ENCODE measurements at regions not wholly inside any gene's neighbourhood (a gene's known extent, or its start where the extent isn't known, plus 50 kb on each side); places are given as distances from the start of the nearest gene placed in this dataset.
"Not testable (repeated sequence)": the region's sequence is repeated elsewhere in the genome, so short reads cannot be mapped to it uniquely, and the experiment has no call there.

GRCh38 chr10:65341323-65341925, 1584.4 kb upstream of the LRRTM3 start:
- no peak for DNase-seq

- no peak for DNase-seq
Observed at GRCh38 chr10:65342245-65342644, 1583.6 kb upstream of the LRRTM3 start.

GRCh38 chr10:65346466-65346865, 1579.4 kb upstream of the LRRTM3 start:
- DNase-seq = no peak

GRCh38 chr10:65348637-65349036, 1577.2 kb upstream of the LRRTM3 start:
- peak in 1 of 2 experiments; percentile 0 for DNase-seq

GRCh38 chr10:65350611-65351010, 1575.2 kb upstream of the LRRTM3 start:
- DNase-seq = no peak

- no peak for DNase-seq
Observed at GRCh38 chr10:65355141-65355680, 1570.6 kb upstream of the LRRTM3 start.

GRCh38 chr10:65358565-65358964, 1567.3 kb upstream of the LRRTM3 start:
- DNase-seq = peak in 1 of 2 experiments; percentile 8

- no peak for DNase-seq
Observed at GRCh38 chr10:65360497-65360896, 1565.3 kb upstream of the LRRTM3 start.

- DNase-seq = no peak
Observed at GRCh38 chr10:65365878-65366277, 1560.0 kb upstream of the LRRTM3 start.

GRCh38 chr10:65367706-65368105, 1558.1 kb upstream of the LRRTM3 start:
- no peak for DNase-seq

- DNase-seq = no peak
Observed at GRCh38 chr10:65375528-65375927, 1550.3 kb upstream of the LRRTM3 start.

GRCh38 chr10:65377687-65378086, 1548.1 kb upstream of the LRRTM3 start:
- DNase-seq = no peak

GRCh38 chr10:65394502-65395297, 1531.1 kb upstream of the LRRTM3 start:
- no peak for DNase-seq

GRCh38 chr10:65395631-65396030, 1530.2 kb upstream of the LRRTM3 start:
- no peak for DNase-seq

GRCh38 chr10:65396997-65397396, 1528.8 kb upstream of the LRRTM3 start:
- no peak for DNase-seq

- no peak for DNase-seq
Observed at GRCh38 chr10:65408401-65408800, 1517.4 kb upstream of the LRRTM3 start.

- DNase-seq = no peak
Observed at GRCh38 chr10:65413001-65413400, 1512.8 kb upstream of the LRRTM3 start.

- DNase-seq = no peak
Observed at GRCh38 chr10:65415318-65415717, 1510.5 kb upstream of the LRRTM3 start.

- no peak for DNase-seq
Observed at GRCh38 chr10:65416094-65416493, 1509.7 kb upstream of the LRRTM3 start.

- no peak for DNase-seq
Observed at GRCh38 chr10:65419629-65420028, 1506.2 kb upstream of the LRRTM3 start.

GRCh38 chr10:65423043-65423442, 1502.8 kb upstream of the LRRTM3 start:
- no peak for DNase-seq

- not testable (repeated sequence) for DNase-seq
Observed at GRCh38 chr10:65429381-65429780, 1496.5 kb upstream of the LRRTM3 start.

GRCh38 chr10:65430979-65431378, 1494.9 kb upstream of the LRRTM3 start:
- no peak for DNase-seq

- no peak for DNase-seq
Observed at GRCh38 chr10:65470986-65471385, 1454.8 kb upstream of the LRRTM3 start.

Data from NCI-H2081 (cell line).